HEK293T (cell line): ENCODE measurements at regions not wholly inside any gene's neighbourhood (a gene's known extent, or its start where the extent isn't known, plus 50 kb on each side); places are given as distances from the start of the nearest gene placed in this dataset.

Experiments used
- CTCF ChIA-PET: fragments of 350-600 bp; formaldehyde crosslinking; extraction: SDS; loops from one replicate; lab custom pipeline; 2021; ENCODE audit warnings: antibody characterized with exemption, inconsistent platforms; lab: Yijun Ruan, JAX
- POLR2A ChIA-PET: fragments of 350-600 bp; formaldehyde crosslinking; extraction: SDS; loops from one replicate; lab custom pipeline; 2020; ENCODE audit warnings: antibody characterized with exemption, inconsistent platforms; lab: Yijun Ruan, JAX
- DNase-seq: peaks from one replicate; pipeline ENCODE4 v3.0.0; 2012; ENCODE audit warnings: mixed read lengths; ENCODE audit errors: extremely low spot score
- ARNT ChIP-seq: fragments of 450-650 bp; IDR thresholded peaks from 2 replicates; pipeline ENCODE4 v1.6.1; 2017; ENCODE audit warnings: mild to moderate bottlenecking
- BHLHE40 ChIP-seq: fragments of 450-650 bp; IDR thresholded peaks from 2 replicates; pipeline ENCODE4 v1.6.1; 2016; ENCODE audit warnings: mild to moderate bottlenecking, moderate library complexity, borderline replicate concordance
- CTBP1 ChIP-seq: fragments of 450-650 bp; IDR thresholded peaks from 2 replicates; pipeline ENCODE4 v1.6.1; 2016; ENCODE audit warnings: borderline replicate concordance
- ELF4 ChIP-seq: fragments of 450-650 bp; IDR thresholded peaks from 2 replicates; pipeline ENCODE4 v1.6.1; 2017; ENCODE audit warnings: antibody characterized with exemption
- FOXA1 ChIP-seq: fragments of 450-650 bp; IDR thresholded peaks from 2 replicates; pipeline ENCODE4 v1.6.1; 2016; ENCODE audit warnings: mild to moderate bottlenecking
- FOXK2 ChIP-seq: fragments of 450-650 bp; IDR thresholded peaks from 2 replicates; pipeline ENCODE4 v1.6.1; 2016; ENCODE audit warnings: mild to moderate bottlenecking
- FOXM1 ChIP-seq: fragments of 450-650 bp; IDR thresholded peaks from 2 replicates; pipeline ENCODE4 v1.6.1; 2017; ENCODE audit warnings: mild to moderate bottlenecking, borderline replicate concordance
- HDGF ChIP-seq: fragments of 450-650 bp; IDR thresholded peaks from 2 replicates; pipeline ENCODE4 v1.6.1; 2017; ENCODE audit warnings: antibody characterized with exemption, borderline replicate concordance
- L3MBTL2 ChIP-seq: fragments of 450-650 bp; conservative IDR thresholded peaks from 2 replicates; pipeline ENCODE4 v1.6.1; 2016; ENCODE audit warnings: mild to moderate bottlenecking
- LEF1 ChIP-seq: fragments of 450-650 bp; IDR thresholded peaks from 2 replicates; pipeline ENCODE4 v1.6.1; 2017; ENCODE audit warnings: mild to moderate bottlenecking, borderline replicate concordance
- NFRKB ChIP-seq: fragments of 450-650 bp; IDR thresholded peaks from 2 replicates; pipeline ENCODE4 v1.6.1; 2016; ENCODE audit warnings: mild to moderate bottlenecking, moderate library complexity
- SP1 ChIP-seq: fragments of 450-650 bp; IDR thresholded peaks from 2 replicates; pipeline ENCODE4 v1.6.1; 2017
- SUZ12 ChIP-seq: fragments of 450-650 bp; IDR thresholded peaks from 2 replicates; pipeline ENCODE4 v1.6.1; 2016; ENCODE audit warnings: mild to moderate bottlenecking
- TARDBP ChIP-seq: fragments of 450-650 bp; IDR thresholded peaks from 2 replicates; pipeline ENCODE4 v1.6.1; 2016
- ZNF384 ChIP-seq: fragments of 450-650 bp; IDR thresholded peaks from 2 replicates; pipeline ENCODE4 v1.6.1; 2016
- TF ChIP-seq, protein P1 (sequence below): fragments of 450-650 bp; IDR thresholded peaks from 2 replicates; pipeline ENCODE4 v1.6.1; 2016

- ChIA-PET POLR2A (no interaction called here), CTCF (no interaction called here)
- no peak for TF ChIP-seq SP1
- TF ChIP-seq L3MBTL2 = no peak
- no peak for TF ChIP-seq ZNF384
- TF ChIP-seq ELF4 = no peak
- DNase-seq = no peak
These were observed 157.6 kb downstream of the ACTL7B start for GRCh38 chr9:108698231-108698630.

DNA sequence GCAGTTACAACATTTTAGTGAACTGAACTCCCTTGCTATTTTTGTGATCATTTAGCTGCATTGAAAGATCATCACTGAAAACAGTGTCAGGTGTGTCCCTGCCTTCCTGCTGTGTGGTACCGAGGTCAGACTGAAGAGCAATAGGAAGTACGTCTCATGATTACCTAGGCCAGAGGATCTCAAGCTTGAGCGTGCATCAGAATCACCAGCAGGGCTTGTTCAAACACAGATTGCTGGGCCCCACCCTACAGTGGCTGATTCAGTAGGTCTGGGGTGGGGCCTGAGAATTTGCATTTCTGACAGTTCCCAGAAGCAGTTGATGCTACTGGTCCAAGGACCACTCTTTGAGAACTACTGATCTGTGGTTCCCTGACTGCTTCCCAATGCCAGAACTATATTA is 159.6 kb downstream of the ACTL7B start:
- ChIA-PET CTCF (no interaction called here), POLR2A (no interaction called here)
- TF ChIP-seq SP1 (no peak), TARDBP (no peak), ZNF384 (no peak), L3MBTL2 (no peak), ELF4 (no peak), BHLHE40 (no peak), HDGF (no peak)
- TF ChIP-seq, protein P1, sequence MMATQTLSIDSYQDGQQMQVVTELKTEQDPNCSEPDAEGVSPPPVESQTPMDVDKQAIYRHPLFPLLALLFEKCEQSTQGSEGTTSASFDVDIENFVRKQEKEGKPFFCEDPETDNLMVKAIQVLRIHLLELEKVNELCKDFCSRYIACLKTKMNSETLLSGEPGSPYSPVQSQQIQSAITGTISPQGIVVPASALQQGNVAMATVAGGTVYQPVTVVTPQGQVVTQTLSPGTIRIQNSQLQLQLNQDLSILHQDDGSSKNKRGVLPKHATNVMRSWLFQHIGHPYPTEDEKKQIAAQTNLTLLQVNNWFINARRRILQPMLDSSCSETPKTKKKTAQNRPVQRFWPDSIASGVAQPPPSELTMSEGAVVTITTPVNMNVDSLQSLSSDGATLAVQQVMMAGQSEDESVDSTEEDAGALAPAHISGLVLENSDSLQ = no peak
- DNase-seq = no peak

- POLR2A ChIA-PET = no interaction called here
- TF ChIP-seq HDGF (no peak), SUZ12 (no peak), FOXK2 (no peak), CTBP1 (no peak), NFRKB (no peak), L3MBTL2 (no peak), BHLHE40 (no peak), LEF1 (no peak), ZNF384 (no peak)
- no peak for DNase-seq
- CTCF ChIA-PET = interaction anchor here (1.1 kb wide), 1 partner anchor 281 kb away, joined by 3 read pairs; no protein-coding TSS in a partner anchor
These were observed 161.6 kb downstream of the ACTL7B start for GRCh38 chr9:108694170-108694569.

DNA sequence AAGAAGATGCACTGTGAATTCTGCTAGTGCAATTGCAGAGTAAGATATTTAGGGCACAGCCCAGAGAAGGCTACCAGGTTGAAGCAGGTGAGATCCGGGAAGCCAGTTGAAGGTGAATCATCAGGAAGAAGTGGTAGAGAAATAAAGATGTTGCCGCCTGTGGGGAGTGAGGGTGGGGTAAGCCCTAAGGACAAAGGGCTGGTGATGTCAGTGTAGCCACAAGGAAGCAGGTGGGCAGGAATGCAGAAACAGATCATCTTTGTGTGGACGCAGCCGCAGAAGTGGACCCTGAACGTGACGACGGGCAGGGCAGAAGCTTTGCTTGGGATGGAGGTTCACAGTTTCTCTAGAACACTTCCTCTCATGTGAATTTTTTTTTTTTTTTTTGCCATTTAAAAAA is 164.2 kb downstream of the ACTL7B start:
- POLR2A ChIA-PET = no interaction called here
- CTCF ChIA-PET = no interaction called here
- DNase-seq = no peak
- TF ChIP-seq, protein P1 = no peak
- TF ChIP-seq L3MBTL2 = no peak
- no peak for TF ChIP-seq BHLHE40
- no peak for TF ChIP-seq HDGF

DNA sequence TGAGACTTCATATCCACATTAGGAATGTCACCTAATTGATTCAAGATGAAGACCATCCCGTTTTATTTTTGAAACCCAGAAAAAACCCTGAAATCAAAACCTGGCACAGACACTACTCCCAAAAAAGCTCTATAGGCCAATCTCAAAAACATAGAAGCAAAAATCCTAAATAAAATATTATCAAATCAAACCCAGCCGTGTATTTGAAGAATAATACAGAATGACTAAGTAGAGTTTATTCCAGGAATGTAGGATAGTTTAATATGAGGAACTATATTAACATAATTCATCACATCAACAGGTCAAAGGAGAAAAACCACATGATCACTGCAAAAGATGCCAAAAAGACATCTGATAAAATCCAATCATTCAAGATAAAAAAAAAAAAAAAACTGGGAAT is 167.1 kb downstream of the ACTL7B start:
- TF ChIP-seq FOXA1 (no peak), LEF1 (no peak), FOXM1 (no peak), CTBP1 (no peak), SUZ12 (no peak), BHLHE40 (no peak)
- ChIA-PET CTCF (no interaction called here), POLR2A (no interaction called here)
- DNase-seq = no peak

DNA sequence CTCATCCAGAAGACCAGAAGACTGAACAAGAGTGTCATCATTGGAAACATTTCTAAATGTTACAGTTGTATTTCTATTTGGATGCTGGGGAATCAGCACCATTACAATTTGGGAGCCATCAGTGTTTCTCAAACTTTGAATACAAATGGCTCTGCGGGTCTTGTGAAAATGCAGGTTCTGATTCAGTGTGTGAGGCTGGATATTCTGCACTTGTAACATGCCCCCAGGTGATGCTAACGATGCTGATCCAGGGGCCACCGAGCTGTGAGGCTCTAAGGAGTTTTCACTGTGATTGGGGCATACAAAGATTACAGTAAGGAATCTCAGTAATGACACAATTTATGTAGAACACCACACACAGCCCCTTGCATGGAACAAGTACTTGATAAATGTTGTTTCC is 167.7 kb downstream of the ACTL7B start:
- CTCF ChIA-PET = no interaction called here
- POLR2A ChIA-PET = no interaction called here
- TF ChIP-seq FOXM1 (no peak), NFRKB (no peak), L3MBTL2 (no peak), ELF4 (no peak), FOXK2 (no peak), HDGF (no peak), FOXA1 (no peak), TARDBP (no peak)
- TF ChIP-seq, protein P1 = no peak
- no peak for DNase-seq

GRCh38 chr9:108687006-108687987 is 168.5 kb downstream of the ACTL7B start:
- DNase-seq = no peak
- TF ChIP-seq FOXK2 = no peak
- no peak for TF ChIP-seq FOXA1
- no peak for TF ChIP-seq FOXM1
- TF ChIP-seq ELF4 = no peak
- no peak for TF ChIP-seq LEF1
- no peak for TF ChIP-seq ARNT
- no peak for TF ChIP-seq BHLHE40
- TF ChIP-seq, protein P1 = no peak
- no peak for TF ChIP-seq TARDBP
- ChIA-PET POLR2A (no interaction called here), CTCF (no interaction called here)
